Vagina (tissue), 2 donors: ENCODE measurements at regions not wholly inside any gene's neighbourhood (a gene's known extent, or its start where the extent isn't known, plus 50 kb on each side); places are given as distances from the start of the nearest gene placed in this dataset.

ENCODE experiments used
- DNase-seq, 2 donors: peaks; one replicate each; pipeline ENCODE4 v3.0.0-alpha.2; 2017; ENCODE audit errors: extremely low spot score in 2 of 2
- H3K27ac ChIP-seq: fragments of 200-600 bp; sonication (generic); one replicate; pipeline ENCODE4 v1.5.1; 2019
- H3K27me3 ChIP-seq: fragments of 200-600 bp; sonication (generic); one replicate; pipeline ENCODE4 v1.5.1; 2019
- H3K36me3 ChIP-seq, 2 donors: fragments of 200-600 bp; sonication (generic); one replicate each; pipeline ENCODE4 v1.5.1; 2017 to 2019
- H3K4me1 ChIP-seq: fragments of 200-600 bp; sonication (generic); one replicate; pipeline ENCODE4 v1.5.1; 2019
- H3K4me3 ChIP-seq, 2 donors: fragments of 200-600 bp; sonication (generic); 1 replicate in 1 of 2; 2 replicates in 1 of 2; pipeline ENCODE4 v1.5.1; 2016 to 2019
- H3K9me3 ChIP-seq: fragments of 200-600 bp; sonication (generic); one replicate; pipeline ENCODE4 v1.5.1; 2019
- POLR2A ChIP-seq, 2 donors: fragments of 450-650 bp; IDR thresholded peaks; one replicate each; pipeline ENCODE4 v1.6.1; 2017; ENCODE audit warnings: antibody characterized with exemption in 2 of 2, mild to moderate bottlenecking in 2 of 2, moderate library complexity in 2 of 2
- POLR2AphosphoS5 ChIP-seq, 2 donors: sonication (generic); formaldehyde crosslinking; IDR thresholded peaks; one replicate each; pipeline ENCODE4 v1.9.0; 2017; ENCODE audit warnings: antibody characterized with exemption in 2 of 2, mild to moderate bottlenecking in 2 of 2, low read depth in 1 of 2; ENCODE audit not compliant: insufficient read depth in 1 of 2
- intact Hi-C: fragments of 100-400 bp; cut with DNase I; formaldehyde crosslinking; loops from one replicate; pipeline ENCODE4 v1.15.1; 2023
- TF ChIP-seq, protein P1 (sequence below), 3 experiments: fragments of 450-650 bp in 2 of 3; fragments of 200-600 bp in 1 of 3; sonication (generic) in 1 of 3; IDR thresholded peaks; one replicate each; pipeline ENCODE4 v1.5.1; 2017 to 2019; ENCODE audit warnings: antibody characterized with exemption in 3 of 3, mild to moderate bottlenecking in 2 of 3, moderate library complexity in 2 of 3

DNA sequence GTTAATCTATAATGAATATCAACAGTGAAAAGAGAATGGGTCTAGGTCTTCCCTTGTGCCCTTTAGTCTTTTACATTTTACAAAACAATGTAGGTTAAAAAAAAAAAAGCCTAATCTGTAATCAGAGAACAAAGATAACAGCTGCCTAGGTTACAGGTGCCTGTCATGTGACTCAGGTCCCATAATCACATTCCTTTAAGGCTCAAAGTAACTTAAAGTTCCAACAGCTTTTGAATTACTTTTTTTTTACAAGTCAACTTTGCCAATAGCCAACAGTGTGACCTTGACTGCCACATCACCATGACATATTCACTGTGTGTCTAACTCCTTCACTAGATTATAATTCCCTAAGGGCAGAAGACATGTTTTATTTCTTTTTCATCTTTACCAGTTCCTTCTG, 237.0 kb upstream of the API5 start:
- no peak overlapping the region for H3K4me3 ChIP-seq
- no peaks in the 10 kb centered on the region for H3K36me3 ChIP-seq
- H3K27ac ChIP-seq: no peak overlapping the region
- TF ChIP-seq POLR2A (IDR thresholded peaks at IDR 0.05) (no peak), POLR2AphosphoS5 (IDR thresholded peaks at IDR 0.05; ENCODE audit: insufficient read depth in 1 of 2, low read depth in 1 of 2) (no peak)
- TF ChIP-seq, protein P1, sequence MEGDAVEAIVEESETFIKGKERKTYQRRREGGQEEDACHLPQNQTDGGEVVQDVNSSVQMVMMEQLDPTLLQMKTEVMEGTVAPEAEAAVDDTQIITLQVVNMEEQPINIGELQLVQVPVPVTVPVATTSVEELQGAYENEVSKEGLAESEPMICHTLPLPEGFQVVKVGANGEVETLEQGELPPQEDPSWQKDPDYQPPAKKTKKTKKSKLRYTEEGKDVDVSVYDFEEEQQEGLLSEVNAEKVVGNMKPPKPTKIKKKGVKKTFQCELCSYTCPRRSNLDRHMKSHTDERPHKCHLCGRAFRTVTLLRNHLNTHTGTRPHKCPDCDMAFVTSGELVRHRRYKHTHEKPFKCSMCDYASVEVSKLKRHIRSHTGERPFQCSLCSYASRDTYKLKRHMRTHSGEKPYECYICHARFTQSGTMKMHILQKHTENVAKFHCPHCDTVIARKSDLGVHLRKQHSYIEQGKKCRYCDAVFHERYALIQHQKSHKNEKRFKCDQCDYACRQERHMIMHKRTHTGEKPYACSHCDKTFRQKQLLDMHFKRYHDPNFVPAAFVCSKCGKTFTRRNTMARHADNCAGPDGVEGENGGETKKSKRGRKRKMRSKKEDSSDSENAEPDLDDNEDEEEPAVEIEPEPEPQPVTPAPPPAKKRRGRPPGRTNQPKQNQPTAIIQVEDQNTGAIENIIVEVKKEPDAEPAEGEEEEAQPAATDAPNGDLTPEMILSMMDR (IDR thresholded peaks at IDR 0.05): no peak
- intact Hi-C loops: no loop called here
- H3K9me3 ChIP-seq: no peaks in the 10 kb centered on the region
- no peaks in the 10 kb centered on the region for H3K4me1 ChIP-seq
- no peaks in the 10 kb centered on the region for H3K27me3 ChIP-seq
- no peak for DNase-seq

DNA sequence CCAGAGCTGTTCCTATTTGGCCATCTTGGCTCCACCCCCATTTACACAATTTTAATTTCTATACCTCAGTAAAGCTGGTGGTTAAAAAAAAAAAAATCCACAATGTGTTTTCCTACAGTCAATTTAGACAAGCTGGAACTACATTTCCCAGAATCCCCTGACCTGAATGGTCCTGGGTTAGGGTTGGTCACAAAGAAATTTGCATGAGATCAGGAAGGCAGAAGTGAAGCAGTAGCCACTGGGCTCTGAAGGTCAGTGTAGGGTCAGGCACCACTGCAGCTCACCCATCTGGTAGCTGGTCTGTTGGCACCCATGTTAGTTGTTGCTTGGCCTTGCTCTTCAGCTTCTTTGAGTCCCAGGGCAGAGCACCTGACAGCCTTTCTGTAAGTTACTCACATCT, 210.7 kb upstream of the API5 start:
- intact Hi-C loops: no loop called here
- H3K9me3 ChIP-seq: no peaks in the 10 kb centered on the region
- DNase-seq: no peak
- H3K36me3 ChIP-seq: no peaks in the 10 kb centered on the region
- H3K27ac ChIP-seq: no peak overlapping the region
- H3K4me3 ChIP-seq: no peak overlapping the region
- H3K4me1 ChIP-seq: no peaks in the 10 kb centered on the region
- no peak for TF ChIP-seq POLR2AphosphoS5 (IDR thresholded peaks at IDR 0.05; ENCODE audit: insufficient read depth in 1 of 2, low read depth in 1 of 2)
- no peak for TF ChIP-seq POLR2A (IDR thresholded peaks at IDR 0.05)
- TF ChIP-seq, protein P1 (IDR thresholded peaks at IDR 0.05): no peak
- H3K27me3 ChIP-seq: no peaks in the 10 kb centered on the region

DNA sequence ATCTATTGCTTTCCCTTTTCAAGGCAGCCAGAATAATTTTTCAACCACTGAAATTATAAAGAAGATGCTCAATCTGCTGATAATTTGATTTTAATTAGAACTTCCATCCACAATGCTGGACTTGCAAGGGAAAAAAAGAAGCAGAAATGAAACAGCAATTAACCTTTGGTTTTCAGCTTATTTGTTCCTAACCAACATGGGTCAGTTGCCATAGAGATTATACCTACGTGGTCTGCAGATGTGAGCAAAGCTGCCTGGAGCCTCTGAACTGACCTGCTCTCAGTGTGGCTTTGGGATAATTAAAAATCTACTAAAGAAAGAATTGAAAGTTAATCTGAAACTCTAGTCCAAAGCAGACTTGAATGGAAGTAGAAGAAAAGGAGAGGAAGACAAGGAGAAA, 195.7 kb upstream of the API5 start:
- Histone ChIP-seq H3K27ac (no peak overlapping the region), H3K9me3 (no peaks in the 10 kb centered on the region), H3K36me3 (no peaks in the 10 kb centered on the region), H3K4me1 (no peaks in the 10 kb centered on the region), H3K4me3 (no peak overlapping the region), H3K27me3 (no peaks in the 10 kb centered on the region)
- TF ChIP-seq, protein P1 (IDR thresholded peaks at IDR 0.05): no peak
- no peak for TF ChIP-seq POLR2AphosphoS5 (IDR thresholded peaks at IDR 0.05; ENCODE audit: insufficient read depth in 1 of 2, low read depth in 1 of 2)
- TF ChIP-seq POLR2A (IDR thresholded peaks at IDR 0.05): no peak
- intact Hi-C loops: no loop called here
- DNase-seq: no peak

DNA sequence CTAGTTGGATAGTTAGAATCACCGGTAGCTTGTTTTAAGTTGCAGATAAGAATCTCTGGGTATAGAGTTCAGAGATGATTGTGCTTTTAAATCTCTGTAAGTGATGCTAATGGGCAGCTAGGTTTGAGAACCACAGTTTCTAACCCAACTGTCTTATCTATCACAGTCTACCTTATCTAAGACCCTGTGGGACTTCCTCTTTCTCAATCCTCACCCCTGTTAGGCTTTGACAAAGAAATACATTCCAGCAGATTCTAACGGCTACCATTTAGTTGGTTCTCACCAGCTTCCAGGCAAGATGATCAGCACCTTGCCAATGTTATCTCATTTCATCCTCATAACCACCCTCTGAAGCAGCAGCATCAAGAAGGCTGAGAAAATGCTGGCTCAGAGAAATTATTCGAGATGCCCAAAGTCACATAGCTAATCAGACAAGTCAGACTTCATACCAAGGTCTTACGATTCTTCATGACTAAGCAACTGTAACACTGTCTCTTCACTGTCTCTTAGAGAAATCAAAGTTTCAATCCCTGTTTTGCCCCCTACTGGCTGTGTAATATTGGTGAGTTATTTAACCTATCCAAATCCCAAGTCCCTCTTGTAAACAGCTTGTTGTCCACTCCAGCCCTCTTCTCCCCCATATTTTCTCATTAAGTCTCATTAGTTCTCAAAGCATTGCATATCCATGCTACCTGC, 192.4 kb upstream of the API5 start:
- intact Hi-C loops: no loop called here
- no peaks in the 10 kb centered on the region for H3K27me3 ChIP-seq

DNA sequence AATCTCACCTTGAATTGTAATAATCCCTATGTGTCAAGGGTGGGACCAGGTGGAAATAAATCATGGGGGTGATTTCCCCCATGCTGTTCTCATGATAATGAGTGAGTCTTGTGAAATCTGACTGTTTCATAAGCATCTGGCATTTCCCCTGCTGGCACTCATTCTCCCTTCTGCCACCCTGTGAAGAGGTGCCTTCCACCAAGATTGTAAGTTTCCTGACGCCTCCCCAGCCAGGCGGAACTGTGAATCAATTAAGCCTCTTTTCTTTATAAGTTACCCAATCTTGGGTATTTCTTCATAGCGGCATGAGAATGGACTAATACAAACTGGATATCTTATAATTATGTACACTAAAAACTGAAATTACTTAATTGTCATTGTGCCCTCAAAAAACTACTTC, 189.2 kb upstream of the API5 start:
- Histone ChIP-seq H3K27me3 (no peaks in the 10 kb centered on the region), H3K4me1 (no peaks in the 10 kb centered on the region), H3K36me3 (no peaks in the 10 kb centered on the region), H3K9me3 (no peaks in the 10 kb centered on the region), H3K27ac (no peak overlapping the region), H3K4me3 (no peak overlapping the region)
- no peak for DNase-seq
- TF ChIP-seq POLR2AphosphoS5 (IDR thresholded peaks at IDR 0.05; ENCODE audit: insufficient read depth in 1 of 2, low read depth in 1 of 2): no peak
- TF ChIP-seq, protein P1 (IDR thresholded peaks at IDR 0.05): no peak
- TF ChIP-seq POLR2A (IDR thresholded peaks at IDR 0.05): no peak
- intact Hi-C loops: no loop called here

More for the DNA sequence above, 192.4 kb upstream of the API5 start:
- DNase-seq: no peak
- Histone ChIP-seq H3K27ac (no peak overlapping the region), H3K4me1 (no peaks in the 10 kb centered on the region), H3K9me3 (no peaks in the 10 kb centered on the region), H3K36me3 (no peaks in the 10 kb centered on the region), H3K4me3 (no peak overlapping the region)
- TF ChIP-seq POLR2A (IDR thresholded peaks at IDR 0.05) (no peak), POLR2AphosphoS5 (IDR thresholded peaks at IDR 0.05; ENCODE audit: insufficient read depth in 1 of 2, low read depth in 1 of 2) (no peak)
- TF ChIP-seq, protein P1 (IDR thresholded peaks at IDR 0.05): no peak
